ENCODE measurements at regions not wholly inside any gene's neighbourhood (a gene's known extent, or its start where the extent isn't known, plus 50 kb on each side); places are given as distances from the start of the nearest gene placed in this dataset.

GRCh38 chr2:147684903-147685302 is 159.9 kb upstream of the ACVR2A start:
- no peak for TF ChIP-seq CTCF (IDR thresholded peaks at IDR 0.05)
- no peak for TF ChIP-seq EZH2 (IDR thresholded peaks at IDR 0.05; ENCODE audit: borderline replicate concordance, insufficient read depth, low read depth, low read length, poor library complexity, severe bottlenecking)
